22Rv1 (cell line): ENCODE measurements at regions not wholly inside any gene's neighbourhood (a gene's known extent, or its start where the extent isn't known, plus 50 kb on each side); places are given as distances from the start of the nearest gene placed in this dataset.

ENCODE experiments used
- CTCF ChIP-seq: fragments of 450-650 bp; IDR thresholded peaks from 2 replicates; pipeline ENCODE4 v1.5.1; 2017; ENCODE audit warnings: mild to moderate bottlenecking
- ZFX ChIP-seq: fragments of 450-650 bp; IDR thresholded peaks from 2 replicates; pipeline ENCODE4 v1.6.1; 2017; ENCODE audit warnings: antibody characterized with exemption, borderline replicate concordance

- TF ChIP-seq CTCF (no peak), ZFX (no peak)
Measured at GRCh38 chr2:52082646-52083045, 1050.7 kb upstream of the NRXN1 start.
